ENCODE measurements at regions not wholly inside any gene's neighbourhood (a gene's known extent, or its start where the extent isn't known, plus 50 kb on each side); places are given as distances from the start of the nearest gene placed in this dataset.
"Not testable (repeated sequence)": the region's sequence is repeated elsewhere in the genome, so short reads cannot be mapped to it uniquely, and the experiment has no call there.

DNA sequence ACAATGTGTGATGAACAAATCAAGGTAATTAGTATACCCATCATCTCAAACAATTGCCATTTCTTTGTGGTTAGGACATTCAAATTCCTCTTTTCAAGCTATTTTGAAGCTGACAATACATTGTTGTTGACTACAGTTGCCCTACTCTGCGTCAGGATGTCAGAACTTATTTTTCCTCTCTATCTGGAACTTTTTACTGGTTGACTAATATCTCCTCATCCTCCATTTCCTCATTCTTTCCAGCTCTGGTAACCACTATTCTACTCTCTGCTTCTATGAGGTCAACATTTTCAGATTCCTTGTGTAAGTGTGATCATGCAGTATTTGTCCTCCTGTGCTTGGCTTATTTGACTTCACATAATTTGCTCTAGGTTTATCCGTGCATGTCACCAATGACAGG, 240.5 kb upstream of the HS3ST1 start:
- DNase-seq: no peak

GRCh38 chr4:11663114-11663513, 234.4 kb upstream of the HS3ST1 start:
- DNase-seq: no peak

GRCh38 chr4:11650801-11651596, 222.3 kb upstream of the HS3ST1 start:
- no peak for DNase-seq

DNA sequence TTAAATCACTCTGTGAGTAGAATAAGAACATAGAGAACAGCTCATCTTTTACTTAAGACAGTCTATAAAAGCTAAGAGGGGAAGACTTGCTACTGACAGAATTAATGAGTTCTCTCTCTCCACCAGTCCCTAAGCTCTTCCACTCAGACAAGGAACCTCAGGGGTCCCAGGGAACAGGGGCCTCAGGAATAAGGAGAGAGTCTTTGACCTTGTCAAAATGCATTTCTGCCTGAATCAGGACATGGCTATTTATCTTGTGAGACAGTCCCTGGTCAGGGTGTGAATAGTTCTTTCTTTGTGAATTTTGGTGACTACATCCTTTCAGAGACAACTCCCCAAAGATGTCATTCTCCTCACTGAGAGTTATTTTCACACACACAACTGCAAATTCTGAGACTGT, 218.7 kb upstream of the HS3ST1 start:
- DNase-seq: no peak

DNA sequence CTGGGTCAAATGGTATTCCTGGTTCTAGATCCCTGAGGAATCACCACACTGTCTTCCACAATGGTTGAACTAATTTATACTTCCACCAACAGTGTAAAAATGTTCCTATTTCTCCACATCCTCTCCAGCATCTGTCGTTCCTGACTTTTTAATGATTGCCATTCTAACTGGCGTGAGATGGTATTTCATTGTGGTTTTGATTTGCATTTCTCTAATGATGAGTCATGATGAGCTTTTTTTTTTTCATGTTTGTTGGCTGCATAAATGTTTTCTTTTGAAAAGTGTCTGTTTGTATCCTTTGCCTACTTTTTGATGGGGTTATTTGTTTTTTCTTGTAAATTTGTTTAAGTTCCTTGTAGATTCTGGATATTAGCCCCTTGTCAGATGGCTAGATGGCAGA, 214.4 kb upstream of the HS3ST1 start:
- not testable (repeated sequence) for DNase-seq

GRCh38 chr4:11640584-11640983, 211.9 kb upstream of the HS3ST1 start:
- no peak for DNase-seq

DNA sequence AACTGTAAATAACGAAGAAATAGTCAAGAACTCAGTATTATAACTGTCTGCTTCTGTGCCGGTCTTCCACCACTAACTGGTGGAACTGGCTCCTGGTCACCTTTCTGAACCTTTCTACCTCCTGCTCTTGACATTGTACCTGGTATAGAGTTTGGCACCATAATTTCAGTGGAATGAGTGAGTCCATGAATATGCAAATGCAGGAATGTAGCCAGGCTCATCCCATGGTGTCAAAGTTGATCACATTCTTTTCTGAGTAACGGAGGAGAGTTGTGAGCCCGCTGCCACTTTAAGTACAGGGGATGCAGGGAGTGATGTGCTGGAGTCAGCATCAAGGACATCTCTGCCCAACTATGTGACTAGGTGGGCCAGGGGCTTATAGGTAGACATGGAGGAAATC, 207.9 kb upstream of the HS3ST1 start:
- DNase-seq: no peak

GRCh38 chr4:11636031-11636430, 207.3 kb upstream of the HS3ST1 start:
- DNase-seq: no peak

GRCh38 chr4:11635342-11635741, 206.6 kb upstream of the HS3ST1 start:
- no peak for DNase-seq

DNA sequence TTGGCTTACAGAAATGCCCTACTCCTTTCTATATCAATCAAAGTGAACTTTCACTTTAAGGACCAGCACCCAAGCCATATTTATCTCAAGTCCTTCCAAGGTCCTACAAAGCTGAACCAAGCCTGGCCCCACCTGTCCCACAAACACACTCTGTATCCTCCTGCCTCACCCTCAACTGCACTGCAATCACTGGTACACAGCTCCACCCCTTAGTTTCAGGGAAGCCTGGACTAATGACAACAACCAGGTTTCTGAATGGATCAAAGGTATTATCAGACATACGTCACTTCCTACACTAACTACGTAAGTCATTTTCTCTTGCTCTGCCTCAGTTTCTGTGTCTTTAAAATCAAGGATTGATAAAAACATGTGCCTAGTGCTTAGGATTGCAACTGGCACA, 205.6 kb upstream of the HS3ST1 start:
- no peak for DNase-seq

- no peak for DNase-seq
Measured at GRCh38 chr4:11633430-11633829, 204.7 kb upstream of the HS3ST1 start.

- DNase-seq: no peak
Measured at GRCh38 chr4:11632483-11632882, 203.8 kb upstream of the HS3ST1 start.

- no peak for DNase-seq
Measured at GRCh38 chr4:11632025-11632424, 203.3 kb upstream of the HS3ST1 start.

GRCh38 chr4:11631416-11631815, 202.7 kb upstream of the HS3ST1 start:
- DNase-seq: no peak

GRCh38 chr4:11628093-11628725, 199.5 kb upstream of the HS3ST1 start:
- no peak for DNase-seq

GRCh38 chr4:11626066-11626465, 197.4 kb upstream of the HS3ST1 start:
- no peak for DNase-seq

- no peak for DNase-seq
Measured at GRCh38 chr4:11625211-11625610, 196.5 kb upstream of the HS3ST1 start.

DNA sequence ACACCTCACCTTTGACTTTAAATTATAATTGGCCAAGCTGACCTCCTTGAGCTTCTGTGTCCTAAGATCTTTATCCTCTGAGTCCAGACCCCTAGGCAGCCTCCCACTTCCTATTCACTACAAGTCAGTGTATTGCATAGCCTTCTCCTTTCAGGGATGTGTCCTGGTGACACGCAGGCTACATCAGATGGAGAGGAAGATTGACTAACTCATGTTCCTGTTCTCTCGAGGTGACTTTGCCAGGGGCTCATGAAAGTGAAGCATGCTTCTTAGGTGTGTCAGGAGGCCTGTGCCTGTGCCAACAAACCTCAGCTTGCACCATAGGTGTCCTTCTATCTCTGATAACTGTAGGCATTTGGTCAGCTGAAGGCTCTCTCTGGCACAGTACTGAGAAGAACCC, 195.7 kb upstream of the HS3ST1 start:
- no peak for DNase-seq

DNA sequence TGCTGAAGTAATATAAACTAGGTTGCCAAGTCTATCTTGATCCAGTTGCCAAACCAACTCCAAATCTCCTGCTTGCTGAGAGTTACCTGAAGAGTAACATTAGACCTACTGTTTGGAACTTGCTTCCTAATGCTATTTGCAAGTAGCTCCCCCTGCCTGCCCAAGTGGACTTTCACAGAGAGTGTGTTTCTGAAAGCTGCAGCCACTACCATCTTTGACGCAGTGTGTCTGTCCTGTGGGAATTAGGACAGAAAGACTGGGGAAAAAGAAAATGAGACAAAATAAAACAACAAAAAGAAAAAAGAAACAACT, 195.0 kb upstream of the HS3ST1 start:
- no peak for DNase-seq

DNA sequence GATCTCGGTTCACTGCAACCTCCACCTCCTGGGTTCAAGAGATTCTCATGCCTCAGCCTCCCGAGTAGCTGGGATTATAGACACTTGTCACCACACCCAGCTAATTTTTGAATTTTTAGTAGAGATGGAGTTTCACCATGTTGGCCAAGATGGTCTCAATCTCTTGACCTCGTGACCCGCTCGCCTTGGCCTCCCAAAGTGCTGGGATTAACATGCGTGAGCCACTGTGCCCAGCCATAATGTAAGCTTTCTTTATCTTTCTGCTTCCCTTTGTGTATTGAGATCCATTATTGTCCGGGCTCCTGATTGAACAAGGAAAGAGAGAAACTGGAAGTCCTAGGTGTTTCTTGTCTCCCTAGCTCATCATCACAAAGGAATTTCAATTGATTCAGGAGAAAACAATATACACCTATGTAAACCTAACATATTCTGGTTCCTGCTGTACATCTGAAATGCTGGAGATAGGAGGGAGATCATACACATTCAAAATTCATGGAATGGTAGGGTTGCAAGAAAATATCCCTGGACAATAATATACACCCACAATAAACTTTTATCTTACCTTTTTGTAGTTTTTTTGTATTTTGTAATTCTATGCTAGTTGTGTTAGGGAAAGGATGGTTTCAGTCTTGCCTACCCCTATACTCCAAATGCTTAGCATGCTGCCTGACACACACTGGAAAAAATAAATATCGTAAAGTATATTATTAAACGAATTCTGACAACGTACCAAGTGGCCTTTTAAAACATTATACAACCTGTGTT, 194.4 kb upstream of the HS3ST1 start:
- no peak for DNase-seq

DNA sequence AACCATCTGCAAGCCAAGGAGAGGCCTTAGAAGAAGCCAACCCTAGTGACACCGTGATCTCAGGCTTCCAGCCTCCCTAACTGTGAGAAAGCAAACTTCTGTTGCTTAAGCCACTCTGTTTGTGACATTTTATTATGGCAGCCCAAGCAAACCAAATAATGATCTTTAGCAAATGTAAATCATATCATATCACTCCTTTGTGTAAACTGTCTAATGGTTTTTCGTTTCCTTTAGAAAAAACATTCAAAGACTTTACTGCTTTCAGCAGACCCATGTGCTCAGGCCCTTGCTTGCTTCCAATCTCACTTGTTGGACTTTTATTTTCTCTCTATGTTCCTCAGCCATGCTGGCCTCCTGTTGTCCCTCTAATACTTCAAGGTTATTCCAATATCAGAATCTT, 192.2 kb upstream of the HS3ST1 start:
- no peak for DNase-seq

GRCh38 chr4:11618666-11619282, 190.1 kb upstream of the HS3ST1 start:
- no peak for DNase-seq

- DNase-seq: no peak
Measured at GRCh38 chr4:11616856-11617255, 188.2 kb upstream of the HS3ST1 start.

- DNase-seq: no peak
Measured at GRCh38 chr4:11615601-11616000, 186.9 kb upstream of the HS3ST1 start.
